Neural cell (in vitro differentiated cells): ENCODE measurements at regions not wholly inside any gene's neighbourhood (a gene's known extent, or its start where the extent isn't known, plus 50 kb on each side); places are given as distances from the start of the nearest gene placed in this dataset.

Source experiments
- H2AFZ ChIP-seq: fragments of 200-600, 300-800 bp; sonication (generic), shearing (Covaris generic); 2 replicates; pipeline ENCODE4 v1.6.0; 2014; ENCODE audit warnings: low read depth, mild to moderate bottlenecking, antibody characterized with exemption, low read length, moderate library complexity
- H3F3A ChIP-seq: fragments of 200-600 bp; shearing (Covaris generic); 2 replicates; pipeline ENCODE4 v1.6.1; 2016; ENCODE audit warnings: mild to moderate bottlenecking, moderate library complexity, mixed read lengths, antibody characterized with exemption, low read length; ENCODE audit not compliant: insufficient read depth, poor library complexity, severe bottlenecking
- H3K27ac ChIP-seq: fragments of 200-600, 300-800 bp; sonication (generic), shearing (Covaris generic); 2 replicates; pipeline ENCODE4 v1.5.1; 2014; ENCODE audit warnings: mild to moderate bottlenecking, low read length, moderate library complexity
- H3K27me3 ChIP-seq: fragments of 300-800, 200-600 bp; sonication (generic), shearing (Covaris generic); 2 replicates; pipeline ENCODE4 v1.6.0; 2014; ENCODE audit warnings: mild to moderate bottlenecking, low read depth, low read length, moderate library complexity; ENCODE audit not compliant: insufficient read depth
- H3K36me3 ChIP-seq: fragments of 300-800, 200-600 bp; sonication (generic), shearing (Covaris generic); 2 replicates; pipeline ENCODE4 v1.5.1; 2014; ENCODE audit warnings: mild to moderate bottlenecking, antibody characterized with exemption, low read length, moderate library complexity; ENCODE audit not compliant: insufficient read depth
- H3K4me2 ChIP-seq: fragments of 300-800, 200-600 bp; sonication (generic), shearing (Covaris generic); 2 replicates; pipeline ENCODE4 v1.6.0; 2014; ENCODE audit warnings: mild to moderate bottlenecking, low read length
- H3K4me3 ChIP-seq: fragments of 300-800, 200-600 bp; sonication (generic), shearing (Covaris generic); 2 replicates; pipeline ENCODE4 v1.5.1; 2014; ENCODE audit warnings: mild to moderate bottlenecking, low read length, moderate library complexity
- H3K79me2 ChIP-seq: fragments of 200-600 bp; shearing (Covaris generic); replicated peaks from 2 replicates; pipeline ENCODE4 v1.6.0; 2014; ENCODE audit warnings: mild to moderate bottlenecking, low read length, moderate library complexity; ENCODE audit not compliant: insufficient read depth
- H3K9ac ChIP-seq: fragments of 300-800, 200-600 bp; sonication (generic), shearing (Covaris generic); 2 replicates; pipeline ENCODE4 v1.6.1; 2016; ENCODE audit warnings: mild to moderate bottlenecking, low read length, mixed read lengths
- H3K9me2 ChIP-seq: fragments of 200-600 bp; shearing (Covaris generic); 2 replicates; pipeline ENCODE4 v1.6.1; 2016; ENCODE audit warnings: mild to moderate bottlenecking, low read length, mixed read lengths; ENCODE audit not compliant: insufficient read depth
- H3K9me3 ChIP-seq: fragments of 200-600, 300-800 bp; sonication (generic), shearing (Covaris generic); 2 replicates; pipeline ENCODE4 v1.6.1; 2016; ENCODE audit warnings: mild to moderate bottlenecking, mixed run types, low read length, moderate library complexity, mixed read lengths
- H4K20me1 ChIP-seq: fragments of 200-600 bp; shearing (Covaris generic); 2 replicates; pipeline ENCODE4 v1.6.1; 2016; ENCODE audit warnings: mild to moderate bottlenecking, mixed run types; ENCODE audit not compliant: insufficient read depth
- CTCF ChIP-seq: fragments of 450-650 bp; IDR thresholded peaks from 2 replicates; pipeline ENCODE4 v1.5.1; 2014; ENCODE audit warnings: antibody characterized with exemption, mild to moderate bottlenecking, moderate library complexity; ENCODE audit not compliant: poor library complexity, severe bottlenecking
- EP300 ChIP-seq: fragments of 450-650 bp; conservative IDR thresholded peaks from 2 replicates; pipeline ENCODE4 v1.6.1; 2014; ENCODE audit warnings: antibody characterized with exemption, mild to moderate bottlenecking, moderate library complexity; ENCODE audit not compliant: poor library complexity, severe bottlenecking
- EZH2 ChIP-seq: fragments of 200-600, 300-800 bp; shearing (Covaris generic), sonication (generic); IDR thresholded peaks from 2 replicates; pipeline ENCODE4 v1.6.1; 2014; ENCODE audit warnings: antibody characterized with exemption, low read length, borderline replicate concordance, mild to moderate bottlenecking; ENCODE audit not compliant: insufficient read depth, poor library complexity, severe bottlenecking
- MXI1 ChIP-seq: fragments of 450-650 bp; conservative IDR thresholded peaks from 2 replicates; pipeline ENCODE4 v1.6.1; 2014; ENCODE audit warnings: antibody characterized with exemption, mild to moderate bottlenecking; ENCODE audit not compliant: poor library complexity, severe bottlenecking
- POLR2AphosphoS5 ChIP-seq: IDR thresholded peaks from 2 replicates; pipeline ENCODE4 v1.6.1; 2012
- RAD21 ChIP-seq: fragments of 450-650 bp; conservative IDR thresholded peaks from 2 replicates; pipeline ENCODE4 v1.6.1; 2014; ENCODE audit warnings: antibody characterized with exemption, mild to moderate bottlenecking, moderate library complexity
- REST ChIP-seq: IDR thresholded peaks from 2 replicates; pipeline ENCODE4 v1.6.1; 2012; ENCODE audit warnings: borderline replicate concordance
- SMC3 ChIP-seq: fragments of 450-650 bp; conservative IDR thresholded peaks from 2 replicates; pipeline ENCODE4 v1.6.1; 2014; ENCODE audit warnings: antibody characterized with exemption, mild to moderate bottlenecking, moderate library complexity; ENCODE audit not compliant: poor library complexity
- TAF1 ChIP-seq: IDR thresholded peaks from 2 replicates; pipeline ENCODE4 v1.6.1; 2012; ENCODE audit warnings: low read depth

- Histone ChIP-seq H4K20me1 (no peaks in the 10 kb centered on the region), H3K4me3 (no peak overlapping the region), H2AFZ (no peak overlapping the region), H3F3A (no peaks in the 10 kb centered on the region), H3K9me3 (no peaks in the 10 kb centered on the region), H3K9me2 (no peaks in the 10 kb centered on the region), H3K79me2 (no peaks in the 10 kb centered on the region), H3K27ac (no peak overlapping the region), H3K27me3 (no peaks in the 10 kb centered on the region), H3K36me3 (no peaks in the 10 kb centered on the region), H3K4me2 (no peak overlapping the region), H3K9ac (no peak overlapping the region)
- TF ChIP-seq REST, result no peak
- TF ChIP-seq TAF1, result no peak
- no peak for TF ChIP-seq EP300
- no peak for TF ChIP-seq RAD21
- TF ChIP-seq SMC3, result no peak
- no peak for TF ChIP-seq POLR2AphosphoS5
- TF ChIP-seq EZH2, result no peak
- TF ChIP-seq MXI1, result no peak
- no peak for TF ChIP-seq CTCF
Measured at GRCh38 chr10:65341323-65341925, 1584.4 kb upstream of the LRRTM3 start.

- H3F3A ChIP-seq, result no peaks in the 10 kb centered on the region
- no peak overlapping the region for H3K4me3 ChIP-seq
- H3K4me2 ChIP-seq, result no peak overlapping the region
- H3K9me2 ChIP-seq, result no peaks in the 10 kb centered on the region
- TF ChIP-seq RAD21 (no peak), MXI1 (no peak), EP300 (no peak), CTCF (no peak), REST (no peak), SMC3 (no peak), TAF1 (no peak), POLR2AphosphoS5 (no peak), EZH2 (no peak)
- H3K27ac ChIP-seq, result no peak overlapping the region
- H3K27me3 ChIP-seq, result no peaks in the 10 kb centered on the region
- no peak overlapping the region for H2AFZ ChIP-seq
- no peaks in the 10 kb centered on the region for H4K20me1 ChIP-seq
- no peaks in the 10 kb centered on the region for H3K9me3 ChIP-seq
- H3K79me2 ChIP-seq, result no peaks in the 10 kb centered on the region
- no peak overlapping the region for H3K9ac ChIP-seq
- H3K36me3 ChIP-seq, result no peaks in the 10 kb centered on the region
Measured at GRCh38 chr10:65342245-65342644, 1583.6 kb upstream of the LRRTM3 start.
